ENCODE measurements at regions not wholly inside any gene's neighbourhood (a gene's known extent, or its start where the extent isn't known, plus 50 kb on each side); places are given as distances from the start of the nearest gene placed in this dataset.

GRCh38 chr2:79370976-79371538, 141.8 kb upstream of the CTNNA2 start:
- Histone ChIP-seq H3K4me1 (ENCODE audit: control insufficient read depth, extremely low read depth, insufficient read depth, low read length) (no peaks in the 10 kb centered on the region), H3K4me2 (ENCODE audit: control insufficient read depth, extremely low read depth, insufficient read depth, low read depth, low read length) (no peak overlapping the region), H2AFZ (ENCODE audit: control insufficient read depth, low read length) (no peak overlapping the region), H3K9ac (ENCODE audit: control insufficient read depth, extremely low read depth, insufficient read depth, low read length) (no peak overlapping the region), H3K9me1 (ENCODE audit: control insufficient read depth, extremely low read depth, insufficient read depth, low read length) (no peaks in the 10 kb centered on the region), H3K79me2 (ENCODE audit: control insufficient read depth, insufficient read depth, low read length) (no peaks in the 10 kb centered on the region), H3K9me3 (ENCODE audit: control insufficient read depth, low read depth, low read length) (no peaks in the 10 kb centered on the region), H4K20me1 (ENCODE audit: control insufficient read depth, extremely low read depth, insufficient read depth, low read length) (no peaks in the 10 kb centered on the region), H3K27me3 (ENCODE audit: control insufficient read depth, extremely low read depth, insufficient read depth, low read length) (no peaks in the 10 kb centered on the region), H3K36me3 (ENCODE audit: control insufficient read depth in 2 of 2, extremely low read depth in 1 of 2, insufficient read depth in 2 of 2, low read length in 2 of 2) (no peaks in the 10 kb centered on the region), H3K27ac (ENCODE audit: control insufficient read depth, insufficient read depth, low read length) (no peak overlapping the region), H3K4me3 (ENCODE audit: control insufficient read depth in 2 of 3, extremely low read depth in 1 of 3, insufficient read depth in 2 of 3, low read depth in 1 of 3, low read length in 3 of 3) (no peak overlapping the region)
- FAIRE-seq (no peak), DNase-seq (ENCODE audit: low read depth, low spot score) (no peak)
- dilution Hi-C loops (cut with MboI; ENCODE audit: extremely low pct_ligation_motif_present, low sequenced_read_pairs): no loop called here
- no peak for TF ChIP-seq EZH2 (IDR thresholded peaks at IDR 0.05; ENCODE audit: low read length)
- no peak for TF ChIP-seq CTCF (optimal IDR thresholded peaks at IDR 0.05 in 1 of 3, IDR thresholded peaks at IDR 0.05 in 1 of 3, conservative IDR thresholded peaks at IDR 0.05 in 1 of 3; ENCODE audit: extremely low read depth in 1 of 3, insufficient read depth in 2 of 3, low read length in 3 of 3)

- no peak for DNase-seq (ENCODE audit: low read depth, low spot score)
- no peaks in the 10 kb centered on the region for H3K9me3 ChIP-seq (ENCODE audit: control insufficient read depth, low read depth, low read length)
- H4K20me1 ChIP-seq (ENCODE audit: control insufficient read depth, extremely low read depth, insufficient read depth, low read length): no peaks in the 10 kb centered on the region
- H3K9ac ChIP-seq (ENCODE audit: control insufficient read depth, extremely low read depth, insufficient read depth, low read length): no peak overlapping the region
- FAIRE-seq: no peak
- H3K79me2 ChIP-seq (ENCODE audit: control insufficient read depth, insufficient read depth, low read length): no peaks in the 10 kb centered on the region
- H2AFZ ChIP-seq (ENCODE audit: control insufficient read depth, low read length): no peak overlapping the region
- no peaks in the 10 kb centered on the region for H3K9me1 ChIP-seq (ENCODE audit: control insufficient read depth, extremely low read depth, insufficient read depth, low read length)
- H3K27ac ChIP-seq (ENCODE audit: control insufficient read depth, insufficient read depth, low read length): no peak overlapping the region
- no peak overlapping the region for H3K4me2 ChIP-seq (ENCODE audit: control insufficient read depth, extremely low read depth, insufficient read depth, low read depth, low read length)
- H3K4me1 ChIP-seq (ENCODE audit: control insufficient read depth, extremely low read depth, insufficient read depth, low read length): no peaks in the 10 kb centered on the region
- TF ChIP-seq EZH2 (IDR thresholded peaks at IDR 0.05; ENCODE audit: low read length) (no peak), CTCF (optimal IDR thresholded peaks at IDR 0.05 in 1 of 3, IDR thresholded peaks at IDR 0.05 in 1 of 3, conservative IDR thresholded peaks at IDR 0.05 in 1 of 3; ENCODE audit: extremely low read depth in 1 of 3, insufficient read depth in 2 of 3, low read length in 3 of 3) (no peak)
- H3K36me3 ChIP-seq (ENCODE audit: control insufficient read depth in 2 of 2, extremely low read depth in 1 of 2, insufficient read depth in 2 of 2, low read length in 2 of 2): no peaks in the 10 kb centered on the region
- H3K4me3 ChIP-seq (ENCODE audit: control insufficient read depth in 2 of 3, extremely low read depth in 1 of 3, insufficient read depth in 2 of 3, low read depth in 1 of 3, low read length in 3 of 3): no peak overlapping the region
- H3K27me3 ChIP-seq (ENCODE audit: control insufficient read depth, extremely low read depth, insufficient read depth, low read length): no peaks in the 10 kb centered on the region
- dilution Hi-C loops (cut with MboI; ENCODE audit: extremely low pct_ligation_motif_present, low sequenced_read_pairs): no loop called here
Observed at GRCh38 chr2:79369127-79369526, 143.7 kb upstream of the CTNNA2 start.

Data from keratinocyte (primary cell).